ENCODE measurements at regions not wholly inside any gene's neighbourhood (a gene's known extent, or its start where the extent isn't known, plus 50 kb on each side); places are given as distances from the start of the nearest gene placed in this dataset.
"Not testable (repeated sequence)": the region's sequence is repeated elsewhere in the genome, so short reads cannot be mapped to it uniquely, and the experiment has no call there.

GRCh38 chr4:171242831-171243230 lies 570.4 kb upstream of the GALNTL6 start:
- DNase-seq (ENCODE audit: low read depth) = no peak
- no peak overlapping the region for H3K4me3 ChIP-seq (ENCODE audit: low read depth, low read length)

DNA sequence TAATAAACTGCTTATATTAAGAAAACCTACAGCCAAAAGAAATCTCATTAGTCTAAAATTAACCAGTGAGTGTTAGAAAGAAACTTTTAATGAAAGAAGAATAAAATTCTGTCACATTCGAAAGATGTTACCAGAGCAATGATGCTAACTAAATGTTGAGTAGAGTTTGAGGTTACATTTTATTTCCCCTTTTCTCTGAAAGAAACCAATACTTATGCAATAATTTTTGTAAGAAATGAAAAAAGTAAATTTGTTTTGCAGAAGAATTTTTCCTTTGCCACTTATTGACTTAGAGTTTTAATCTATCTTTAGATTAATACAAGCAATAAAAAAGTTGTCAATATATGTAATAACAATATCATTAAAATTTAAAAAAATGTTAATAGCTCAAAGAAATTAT lies 574.0 kb upstream of the GALNTL6 start:
- no peak for DNase-seq (ENCODE audit: low read depth)
- H3K4me3 ChIP-seq (ENCODE audit: low read depth, low read length) = no peak overlapping the region
- no peak for TF ChIP-seq CTCF (IDR thresholded peaks at IDR 0.05; ENCODE audit: insufficient read depth, low read depth, low read length, missing control alignments)

More at GRCh38 chr4:171242831-171243230, 570.4 kb upstream of the GALNTL6 start:
- TF ChIP-seq CTCF (IDR thresholded peaks at IDR 0.05; ENCODE audit: insufficient read depth, low read depth, low read length, missing control alignments) = no peak

- TF ChIP-seq CTCF (IDR thresholded peaks at IDR 0.05; ENCODE audit: insufficient read depth, low read depth, low read length, missing control alignments) = no peak
- no peak overlapping the region for H3K4me3 ChIP-seq (ENCODE audit: low read depth, low read length)
- DNase-seq (ENCODE audit: low read depth) = no peak
Measured at GRCh38 chr4:171235521-171235920, 577.7 kb upstream of the GALNTL6 start.

DNA sequence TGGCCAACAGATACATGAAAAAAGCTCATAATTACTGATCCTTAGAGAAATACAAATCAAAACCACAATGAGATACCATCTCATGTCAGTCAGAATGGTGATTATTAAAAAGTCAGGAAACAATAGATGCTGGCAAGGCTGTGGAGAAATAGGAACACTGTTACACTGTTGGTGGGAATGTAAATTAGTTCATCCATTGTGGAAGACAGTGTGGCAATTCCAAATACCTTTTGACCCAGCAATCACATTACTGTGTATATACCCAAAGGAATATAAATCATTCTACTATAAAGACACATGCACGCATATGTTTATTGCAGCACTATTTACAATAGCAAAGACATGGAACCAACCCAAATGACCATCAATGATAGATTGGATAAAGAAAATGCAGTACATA lies 583.9 kb upstream of the GALNTL6 start:
- H3K4me3 ChIP-seq (ENCODE audit: low read depth, low read length); DNase-seq (ENCODE audit: low read depth): not testable (repeated sequence)

DNA sequence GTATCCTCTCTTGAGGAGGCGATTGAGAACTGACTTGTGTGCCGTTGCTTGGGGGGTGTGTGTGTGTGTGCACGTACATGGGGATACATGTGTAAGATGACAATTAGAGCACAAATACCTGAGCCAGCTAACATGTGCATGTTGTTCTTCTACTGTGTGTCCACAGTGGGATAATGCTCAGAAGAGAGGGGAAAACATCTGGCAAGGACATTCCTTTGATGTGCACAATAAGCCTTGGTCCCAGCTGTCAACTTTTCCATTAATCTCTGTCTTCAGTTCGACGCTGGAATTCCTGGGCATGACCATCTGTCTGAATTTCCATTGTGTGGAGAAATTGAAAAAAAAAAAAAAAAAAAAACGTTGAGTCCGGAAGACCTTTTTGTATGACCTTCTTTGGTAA lies 592.0 kb upstream of the GALNTL6 start:
- no peak for TF ChIP-seq CTCF (IDR thresholded peaks at IDR 0.05; ENCODE audit: insufficient read depth, low read depth, low read length, missing control alignments)
- no peak overlapping the region for H3K4me3 ChIP-seq (ENCODE audit: low read depth, low read length)
- no peak for DNase-seq (ENCODE audit: low read depth)

- TF ChIP-seq CTCF (IDR thresholded peaks at IDR 0.05; ENCODE audit: insufficient read depth, low read depth, low read length, missing control alignments) = no peak
- H3K4me3 ChIP-seq (ENCODE audit: low read depth, low read length) = no peak overlapping the region
- no peak for DNase-seq (ENCODE audit: low read depth)
Measured at GRCh38 chr4:171203425-171203824, 609.8 kb upstream of the GALNTL6 start.

DNA sequence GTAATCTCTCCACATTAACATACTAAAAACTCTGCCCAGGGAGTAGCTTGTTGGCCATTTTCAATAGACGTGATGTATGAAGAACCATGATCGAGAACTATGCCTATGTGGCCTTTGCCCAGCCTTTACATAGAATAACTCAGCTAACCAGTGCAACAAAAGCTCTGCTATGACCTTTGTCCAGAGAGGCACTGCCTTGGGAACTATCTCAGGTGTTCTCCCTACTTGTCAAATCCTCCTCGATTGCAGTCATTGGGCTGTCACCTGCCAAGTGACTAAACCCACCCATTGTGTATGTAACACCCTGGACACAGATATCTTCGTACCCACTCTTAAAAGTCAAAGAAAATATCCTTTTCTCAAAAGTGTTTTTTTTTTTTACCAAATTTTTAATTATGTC lies 610.3 kb upstream of the GALNTL6 start:
- H3K4me3 ChIP-seq (ENCODE audit: low read depth, low read length) = no peak overlapping the region
- no peak for TF ChIP-seq CTCF (IDR thresholded peaks at IDR 0.05; ENCODE audit: insufficient read depth, low read depth, low read length, missing control alignments)
- no peak for DNase-seq (ENCODE audit: low read depth)
